Gastroesophageal sphincter (tissue), 4 donors: ENCODE measurements at regions not wholly inside any gene's neighbourhood (a gene's known extent, or its start where the extent isn't known, plus 50 kb on each side); places are given as distances from the start of the nearest gene placed in this dataset.

Source experiments
- ATAC-seq: fragments of 150-250 bp; one replicate; pipeline ENCODE4 v1.9.1; 2016; ENCODE audit warnings: mild to moderate bottlenecking, moderate library complexity
- H3K27ac ChIP-seq, 4 donors: fragments of 200-600 bp; sonication (generic) in 3 of 4; 1 replicate in 3 of 4; 2 replicates in 1 of 4; pipeline ENCODE4 v1.5.1; 2016 to 2019
- H3K27me3 ChIP-seq: fragments of 200-600 bp; sonication (generic); one replicate; pipeline ENCODE4 v1.5.1; 2019
- H3K36me3 ChIP-seq, 2 donors: fragments of 200-600 bp; sonication (generic); one replicate each; pipeline ENCODE4 v1.5.1; 2019; ENCODE audit warnings: control low read depth in 1 of 2
- H3K4me1 ChIP-seq, 3 donors: fragments of 200-600 bp; sonication (generic); 1 replicate in 2 of 3; 2 replicates in 1 of 3; pipeline ENCODE4 v1.5.1; 2016 to 2019; ENCODE audit warnings: control low read depth in 2 of 3
- H3K4me3 ChIP-seq, 2 donors: fragments of 200-600 bp; sonication (generic); one replicate each; pipeline ENCODE4 v1.5.1; 2019; ENCODE audit warnings: mild to moderate bottlenecking in 1 of 2, moderate library complexity in 1 of 2
- H3K9me3 ChIP-seq, 3 donors: fragments of 200-600 bp; sonication (generic); one replicate each; pipeline ENCODE4 v1.5.1; 2017 to 2019; ENCODE audit warnings: control low read depth in 2 of 3
- CTCF ChIP-seq, 4 experiments: fragments of 200-600 bp in 2 of 4; fragments of 450-650 bp in 2 of 4; sonication (generic) in 1 of 4; IDR thresholded peaks; one replicate each; pipeline ENCODE4 v1.5.1; 2017 to 2019; ENCODE audit warnings: antibody characterized with exemption in 4 of 4, mild to moderate bottlenecking in 2 of 4, moderate library complexity in 2 of 4
- EP300 ChIP-seq: sonication (generic); formaldehyde crosslinking; IDR thresholded peaks from one replicate; pipeline ENCODE4 v1.6.1; 2017; ENCODE audit warnings: antibody characterized with exemption, mild to moderate bottlenecking
- POLR2A ChIP-seq, 2 donors: fragments of 450-650 bp; IDR thresholded peaks; one replicate each; pipeline ENCODE4 v1.6.1; 2017; ENCODE audit warnings: antibody characterized with exemption in 2 of 2, mild to moderate bottlenecking in 2 of 2, moderate library complexity in 1 of 2
- POLR2AphosphoS5 ChIP-seq: sonication (generic); formaldehyde crosslinking; IDR thresholded peaks from one replicate; pipeline ENCODE4 v1.6.1; 2017; ENCODE audit warnings: antibody characterized with exemption
- WGBS, 2 donors: methylation state at CpG; one replicate each; pipeline ENCODE4 v1.1.5; 2018; ENCODE audit warnings: low coverage in 1 of 2; 5-methylcytosine and 5-hydroxymethylcytosine counted together

DNA sequence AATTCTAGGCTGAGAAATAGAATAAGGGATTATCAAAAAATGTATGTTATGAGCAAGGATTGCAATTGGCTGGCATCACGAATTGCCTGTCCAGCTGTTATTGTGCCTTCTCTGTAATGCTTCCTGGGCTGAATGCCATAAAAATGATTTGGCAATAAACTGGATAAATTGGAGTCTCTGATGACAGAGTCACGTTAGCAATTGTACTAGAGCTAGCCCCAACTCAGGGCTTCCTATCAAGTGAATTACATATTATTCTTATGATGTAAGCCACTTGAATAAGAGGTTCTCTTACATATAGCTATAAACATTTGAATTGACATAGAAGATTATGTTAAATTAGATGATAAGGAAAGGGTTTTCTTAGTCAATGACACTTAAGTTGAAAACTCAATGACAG, 607.5 kb upstream of the REG3G start:
- TF ChIP-seq POLR2A (IDR thresholded peaks at IDR 0.05) (no peak), EP300 (no peak), POLR2AphosphoS5 (no peak), CTCF (IDR thresholded peaks at IDR 0.05) (no peak)
- H3K9me3 ChIP-seq = no peaks in the 10 kb centered on the region
- no peak for ATAC-seq
- H3K4me1 ChIP-seq = no peaks in the 10 kb centered on the region
- WGBS, 2 donors = 0 to 15% methylated on average over 2 of the region's 2 CpGs
- H3K36me3 ChIP-seq = no peaks in the 10 kb centered on the region
- no peaks in the 10 kb centered on the region for H3K27me3 ChIP-seq
- no peak overlapping the region for H3K4me3 ChIP-seq
- no peak overlapping the region for H3K27ac ChIP-seq

GRCh38 chr2:78420132-78420531, 605.4 kb upstream of the REG3G start:
- Histone ChIP-seq H3K27me3 (no peaks in the 10 kb centered on the region), H3K27ac (no peak overlapping the region), H3K4me3 (no peak overlapping the region), H3K9me3 (no peaks in the 10 kb centered on the region), H3K36me3 (no peaks in the 10 kb centered on the region), H3K4me1 (no peaks in the 10 kb centered on the region)
- no peak for ATAC-seq
- WGBS, 2 donors = 92% methylated on average over 1 of the region's 1 CpG; no CpG with 5 or more reads in 1 of the 2 donors
- TF ChIP-seq POLR2AphosphoS5 (no peak), EP300 (no peak), CTCF (IDR thresholded peaks at IDR 0.05) (no peak), POLR2A (IDR thresholded peaks at IDR 0.05) (no peak)

DNA sequence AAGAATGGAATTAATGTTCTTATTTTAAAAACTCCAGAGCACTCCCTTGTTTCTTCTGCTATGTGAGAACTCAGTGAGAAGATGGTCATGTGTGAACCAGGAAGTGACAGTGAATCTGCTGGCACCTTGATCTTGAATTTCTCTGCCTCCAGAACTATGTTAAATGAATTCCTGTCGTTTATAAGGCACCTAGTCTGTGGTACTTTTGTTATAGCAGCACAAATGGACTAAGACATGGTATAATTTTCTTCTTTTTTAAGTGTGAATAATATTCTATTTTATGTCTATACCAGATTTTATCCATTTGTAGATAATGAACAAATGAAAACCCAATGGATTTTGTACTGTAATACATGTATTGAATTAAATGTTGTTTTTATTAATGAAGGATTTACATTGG, 601.9 kb upstream of the REG3G start:
- WGBS, 2 donors = 69 to 75% methylated on average over 1 of the region's 1 CpG
- H3K27me3 ChIP-seq = no peaks in the 10 kb centered on the region
- H3K4me3 ChIP-seq = no peak overlapping the region
- no peak for TF ChIP-seq POLR2A (IDR thresholded peaks at IDR 0.05)
- no peak for TF ChIP-seq CTCF (IDR thresholded peaks at IDR 0.05)
- no peak for TF ChIP-seq POLR2AphosphoS5
- TF ChIP-seq EP300 = no peak
- H3K4me1 ChIP-seq = no peaks in the 10 kb centered on the region
- H3K9me3 ChIP-seq = no peaks in the 10 kb centered on the region
- no peak overlapping the region for H3K27ac ChIP-seq
- no peak for ATAC-seq
- no peaks in the 10 kb centered on the region for H3K36me3 ChIP-seq

- Histone ChIP-seq H3K27me3 (no peaks in the 10 kb centered on the region), H3K27ac (no peak overlapping the region), H3K4me3 (no peak overlapping the region), H3K9me3 (no peaks in the 10 kb centered on the region), H3K4me1 (no peaks in the 10 kb centered on the region), H3K36me3 (no peaks in the 10 kb centered on the region)
- TF ChIP-seq CTCF (IDR thresholded peaks at IDR 0.05) (no peak), EP300 (no peak), POLR2A (IDR thresholded peaks at IDR 0.05) (no peak), POLR2AphosphoS5 (no peak)
- ATAC-seq = no peak
- WGBS, 2 donors = 82 to 87% methylated on average over 6 of the region's 6 CpGs
Measured at GRCh38 chr2:78427170-78427569, 598.3 kb upstream of the REG3G start.

DNA sequence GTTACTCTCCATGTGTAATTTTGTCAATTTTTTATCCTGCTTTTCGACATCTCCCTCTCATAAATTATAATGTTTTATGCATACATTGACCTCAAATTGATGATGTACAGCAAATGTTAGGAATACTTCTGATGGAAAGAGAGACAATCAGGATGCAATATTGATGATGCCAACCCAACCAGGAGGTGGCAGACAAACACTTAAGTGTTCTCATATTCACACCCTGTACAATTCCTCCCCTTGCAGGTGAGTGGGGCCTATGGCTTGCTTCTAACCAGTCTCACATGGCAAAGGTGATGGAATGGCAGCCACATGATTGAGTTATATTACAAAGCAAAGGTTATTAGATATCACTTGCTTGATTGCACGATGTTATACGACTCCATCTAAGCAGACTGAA, 594.3 kb upstream of the REG3G start:
- TF ChIP-seq POLR2A (IDR thresholded peaks at IDR 0.05) (no peak), POLR2AphosphoS5 (no peak), CTCF (IDR thresholded peaks at IDR 0.05) (no peak), EP300 (no peak)
- H3K27ac ChIP-seq = no peak overlapping the region
- no peaks in the 10 kb centered on the region for H3K4me1 ChIP-seq
- H3K36me3 ChIP-seq = no peaks in the 10 kb centered on the region
- no peak overlapping the region for H3K4me3 ChIP-seq
- no peaks in the 10 kb centered on the region for H3K9me3 ChIP-seq
- H3K27me3 ChIP-seq = no peaks in the 10 kb centered on the region
- 85 to 91% methylated on average over 1 to 3 of the region's 3 CpGs for WGBS, 2 donors
- ATAC-seq = no peak
